Esophagus muscularis mucosa (tissue), 4 donors: ENCODE measurements at regions not wholly inside any gene's neighbourhood (a gene's known extent, or its start where the extent isn't known, plus 50 kb on each side); places are given as distances from the start of the nearest gene placed in this dataset.

Experiments
- DNase-seq: peaks from one replicate; pipeline ENCODE4 v3.0.0-alpha.2; 2017; ENCODE audit errors: extremely low spot score
- H3K27ac ChIP-seq, 4 donors: fragments of 200-600 bp; sonication (generic); replicated peaks in 1 of 4; 1 replicate in 3 of 4; 2 replicates in 1 of 4; pipeline ENCODE4 v1.5.1; 2016 to 2019; ENCODE audit warnings: mild to moderate bottlenecking in 1 of 4
- H3K27me3 ChIP-seq, 4 donors: fragments of 200-600 bp; sonication (generic); one replicate each; pipeline versions ENCODE4 v1.5.1 to v1.6.0; 2016 to 2019
- H3K36me3 ChIP-seq, 4 donors: fragments of 200-600 bp; sonication (generic); one replicate each; pipeline ENCODE4 v1.5.1; 2016 to 2019
- H3K4me1 ChIP-seq, 4 donors: fragments of 200-600 bp; sonication (generic); one replicate each; pipeline ENCODE4 v1.5.1; 2016 to 2019
- H3K4me3 ChIP-seq, 4 donors: fragments of 200-600 bp; sonication (generic); 1 replicate in 2 of 4; 2 replicates in 2 of 4; pipeline ENCODE4 v1.5.1; 2016 to 2019; ENCODE audit warnings: mild to moderate bottlenecking in 4 of 4, moderate library complexity in 1 of 4
- H3K9me3 ChIP-seq, 4 donors: fragments of 200-600 bp; sonication (generic); 1 replicate in 3 of 4; 2 replicates in 1 of 4; pipeline ENCODE4 v1.5.1; 2016 to 2019
- CTCF ChIP-seq, 3 experiments: fragments of 200-600 bp in 2 of 3; fragments of 450-650 bp in 1 of 3; sonication (generic) in 2 of 3; IDR thresholded peaks; one replicate each; pipeline ENCODE4 v1.5.1; 2017 to 2019; ENCODE audit warnings: antibody characterized with exemption in 3 of 3, mild to moderate bottlenecking in 2 of 3, moderate library complexity in 1 of 3
- EP300 ChIP-seq: sonication (generic); formaldehyde crosslinking; IDR thresholded peaks from one replicate; pipeline ENCODE4 v1.6.1; 2017; ENCODE audit warnings: antibody characterized with exemption
- POLR2A ChIP-seq: fragments of 450-650 bp; IDR thresholded peaks from one replicate; pipeline ENCODE4 v1.6.1; 2017; ENCODE audit warnings: antibody characterized with exemption, moderate library complexity, mild to moderate bottlenecking, low read depth
- POLR2AphosphoS5 ChIP-seq, 2 donors: sonication (generic); formaldehyde crosslinking; IDR thresholded peaks; one replicate each; pipeline ENCODE4 v1.6.1; 2017; ENCODE audit warnings: antibody characterized with exemption in 2 of 2
- WGBS: methylation state at CpG from one replicate; pipeline ENCODE4 v1.1.5; 2018; 5-methylcytosine and 5-hydroxymethylcytosine counted together
- intact Hi-C: fragments of 100-400 bp; cut with DNase I; formaldehyde crosslinking; loops from one replicate; pipeline ENCODE4 v1.15.1; 2023

- Histone ChIP-seq H3K9me3 (peaks cover 0 to 6% (median 0%) of the 10 kb centered on the region in 4 donors), H3K4me1 (no peaks in the 10 kb centered on the region), H3K27me3 (no peaks in the 10 kb centered on the region), H3K36me3 (no peaks in the 10 kb centered on the region), H3K27ac (no peak overlapping the region), H3K4me3 (no peak overlapping the region)
- intact Hi-C loops: no loop called here
- DNase-seq: no peak
- WGBS: 93% methylated on average over 1 of the region's 1 CpG
- TF ChIP-seq CTCF (IDR thresholded peaks at IDR 0.05) (no peak), EP300 (no peak), POLR2A (no peak), POLR2AphosphoS5 (IDR thresholded peaks at IDR 0.05) (no peak)
Observed at GRCh38 chr15:91400481-91400880, 300.4 kb downstream of the SV2B start.

GRCh38 chr15:91407269-91407889, 307.3 kb downstream of the SV2B start:
- intact Hi-C loops: no loop called here
- Histone ChIP-seq H3K4me3 (no peak overlapping the region), H3K27ac (no peak overlapping the region), H3K27me3 (no peaks in the 10 kb centered on the region), H3K36me3 (no peaks in the 10 kb centered on the region), H3K4me1 (peaks cover 4 to 19% (median 10%) of the 10 kb centered on the region in 4 donors), H3K9me3 (no peaks in the 10 kb centered on the region)
- 40% methylated on average over 4 of the region's 4 CpGs for WGBS
- no peak for DNase-seq
- no peak for TF ChIP-seq POLR2AphosphoS5 (IDR thresholded peaks at IDR 0.05)
- TF ChIP-seq EP300: no peak
- TF ChIP-seq CTCF (IDR thresholded peaks at IDR 0.05): no peak
- no peak for TF ChIP-seq POLR2A

- intact Hi-C loops: no loop called here
- Histone ChIP-seq H3K9me3 (no peaks in the 10 kb centered on the region), H3K36me3 (no peaks in the 10 kb centered on the region), H3K27me3 (no peaks in the 10 kb centered on the region), H3K4me1 (peaks cover 4 to 19% (median 10%) of the 10 kb centered on the region in 4 donors), H3K27ac (no peak overlapping the region), H3K4me3 (no peak overlapping the region)
- TF ChIP-seq CTCF (IDR thresholded peaks at IDR 0.05) (no peak), POLR2AphosphoS5 (IDR thresholded peaks at IDR 0.05) (no peak), EP300 (no peak)
- WGBS: 46% methylated on average over 9 of the region's 9 CpGs
- DNase-seq: no peak
Observed at GRCh38 chr15:91408476-91409076, 308.5 kb downstream of the SV2B start.

GRCh38 chr15:91409387-91409786, 309.3 kb downstream of the SV2B start:
- H3K27me3 ChIP-seq: no peaks in the 10 kb centered on the region
- H3K9me3 ChIP-seq: no peaks in the 10 kb centered on the region
- no peaks in the 10 kb centered on the region for H3K36me3 ChIP-seq
- no peak for DNase-seq
- peaks cover 4 to 19% (median 10%) of the 10 kb centered on the region in 4 donors for H3K4me1 ChIP-seq
- no peak for TF ChIP-seq EP300
- TF ChIP-seq CTCF (IDR thresholded peaks at IDR 0.05): no peak
- TF ChIP-seq POLR2AphosphoS5 (IDR thresholded peaks at IDR 0.05): no peak
- no peak for TF ChIP-seq POLR2A
- intact Hi-C loops: no loop called here
- WGBS: 71% methylated on average over 1 of the region's 1 CpG
- H3K27ac ChIP-seq: no peak overlapping the region
- no peak overlapping the region for H3K4me3 ChIP-seq

- intact Hi-C loops: no loop called here
- Histone ChIP-seq H3K4me1 (peaks cover 4 to 19% (median 10%) of the 10 kb centered on the region in 4 donors), H3K9me3 (no peaks in the 10 kb centered on the region), H3K4me3 (no peak overlapping the region), H3K36me3 (no peaks in the 10 kb centered on the region), H3K27me3 (no peaks in the 10 kb centered on the region), H3K27ac (no peak overlapping the region)
- no peak for TF ChIP-seq POLR2AphosphoS5 (IDR thresholded peaks at IDR 0.05)
- TF ChIP-seq CTCF (IDR thresholded peaks at IDR 0.05): no peak
- TF ChIP-seq POLR2A: no peak
- no peak for TF ChIP-seq EP300
- DNase-seq: no peak
Observed at GRCh38 chr15:91411586-91411985, 311.5 kb downstream of the SV2B start.
